Sciatic nerve (tissue), 2 donors: ENCODE measurements at regions not wholly inside any gene's neighbourhood (a gene's known extent, or its start where the extent isn't known, plus 50 kb on each side); places are given as distances from the start of the nearest gene placed in this dataset.
"Not testable (repeated sequence)": the region's sequence is repeated elsewhere in the genome, so short reads cannot be mapped to it uniquely, and the experiment has no call there.

Source experiments
- ATAC-seq: fragments of 200-7000 bp; cut with Tn5 transposase; one replicate; pipeline ENCODE4 v1.9.1; 2020; ENCODE audit warnings: mild to moderate bottlenecking, moderate library complexity
- DNase-seq: peaks from one replicate; pipeline ENCODE4 v3.0.0-alpha.2; 2020; ENCODE audit warnings: low spot score
- intact Hi-C: fragments of 100-400 bp; cut with DNase I; formaldehyde crosslinking; loops from one replicate; pipeline ENCODE4 v1.14.2; 2022
- donor health status: DM: no; HTN: no; CAD: no.
- donor health status: DM: no; HTN: no; CAD: no.

- ATAC-seq, result no peak
- intact Hi-C loops, result no loop called here
- DNase-seq, result no peak
Measured at GRCh38 chr2:212727751-212728150, 189.1 kb upstream of the ERBB4 start.

- intact Hi-C loops, result no loop called here
- DNase-seq, result no peak
- ATAC-seq, result no peak
Measured at GRCh38 chr2:212726403-212726802, 187.8 kb upstream of the ERBB4 start.

- no peak for DNase-seq
- intact Hi-C loops, result no loop called here
- ATAC-seq, result no peak
Measured at GRCh38 chr2:212725180-212725579, 186.6 kb upstream of the ERBB4 start.

- no peak for DNase-seq
- ATAC-seq, result peak; percentile 50
- intact Hi-C loops, result no loop called here
Measured at GRCh38 chr2:212723226-212723625, 184.6 kb upstream of the ERBB4 start.

- ATAC-seq (no peak), DNase-seq (no peak)
- intact Hi-C loops, result no loop called here
Measured at GRCh38 chr2:212722046-212722445, 183.4 kb upstream of the ERBB4 start.

- DNase-seq, result no peak
- intact Hi-C loops, result no loop called here
- ATAC-seq, result no peak
Measured at GRCh38 chr2:212721026-212721451, 182.4 kb upstream of the ERBB4 start.

- DNase-seq, ATAC-seq, intact Hi-C loops: not testable (repeated sequence)
Measured at GRCh38 chr2:212715411-212715810, 176.8 kb upstream of the ERBB4 start.

GRCh38 chr2:212713681-212714080, 175.1 kb upstream of the ERBB4 start:
- intact Hi-C loops, result no loop called here
- ATAC-seq, result no peak
- no peak for DNase-seq

- peak; percentile 88 for ATAC-seq
- intact Hi-C loops, result no loop called here
- DNase-seq, result no peak
Measured at GRCh38 chr2:212712991-212713390, 174.4 kb upstream of the ERBB4 start.

- intact Hi-C loops, result no loop called here
- ATAC-seq, result peak; percentile 49
Measured at GRCh38 chr2:212712466-212712865, 173.9 kb upstream of the ERBB4 start.

GRCh38 chr2:212711856-212712255, 173.3 kb upstream of the ERBB4 start:
- no peak for DNase-seq
- intact Hi-C loops, result no loop called here
- peak; percentile 52 for ATAC-seq

More at GRCh38 chr2:212712466-212712865, 173.9 kb upstream of the ERBB4 start:
- DNase-seq, result no peak

- DNase-seq (no peak), ATAC-seq (no peak)
- intact Hi-C loops, result no loop called here
Measured at GRCh38 chr2:212709280-212709679, 170.7 kb upstream of the ERBB4 start.

- ATAC-seq (no peak), DNase-seq (no peak)
- intact Hi-C loops, result no loop called here
Measured at GRCh38 chr2:212708355-212708754, 169.8 kb upstream of the ERBB4 start.

GRCh38 chr2:212695426-212695825, 156.8 kb upstream of the ERBB4 start:
- intact Hi-C loops, result no loop called here
- ATAC-seq, result no peak
- no peak for DNase-seq

GRCh38 chr2:212694398-212694797, 155.8 kb upstream of the ERBB4 start:
- DNase-seq (no peak), ATAC-seq (no peak)
- intact Hi-C loops, result no loop called here

GRCh38 chr2:212692466-212692865, 153.9 kb upstream of the ERBB4 start:
- ATAC-seq, result no peak
- intact Hi-C loops, result no loop called here
- no peak for DNase-seq

- ATAC-seq, result peak; percentile 55
- DNase-seq, result peak; percentile 72
- intact Hi-C loops, result loop anchor here (5.0 kb wide), 1 partner anchor 466 kb away; the partner anchor contains the start of gene IKZF2
Measured at GRCh38 chr2:212686285-212686895, 147.8 kb upstream of the ERBB4 start.

- ATAC-seq (no peak), DNase-seq (no peak)
- intact Hi-C loops, result no loop called here
Measured at GRCh38 chr2:212683346-212684097, 144.9 kb upstream of the ERBB4 start.

GRCh38 chr2:212682937-212683336, 144.3 kb upstream of the ERBB4 start:
- ATAC-seq, result no peak
- intact Hi-C loops, result no loop called here
- DNase-seq, result no peak

GRCh38 chr2:212677466-212677865, 138.9 kb upstream of the ERBB4 start:
- DNase-seq (no peak), ATAC-seq (no peak)
- intact Hi-C loops, result no loop called here

GRCh38 chr2:212672186-212672585, 133.6 kb upstream of the ERBB4 start:
- DNase-seq (no peak), ATAC-seq (no peak)
- intact Hi-C loops, result no loop called here
